ENCODE measurements at regions not wholly inside any gene's neighbourhood (a gene's known extent, or its start where the extent isn't known, plus 50 kb on each side); places are given as distances from the start of the nearest gene placed in this dataset.
A peak's percentile ranks its signal among the peaks of the same experiment; 100 is the strongest.

DNA sequence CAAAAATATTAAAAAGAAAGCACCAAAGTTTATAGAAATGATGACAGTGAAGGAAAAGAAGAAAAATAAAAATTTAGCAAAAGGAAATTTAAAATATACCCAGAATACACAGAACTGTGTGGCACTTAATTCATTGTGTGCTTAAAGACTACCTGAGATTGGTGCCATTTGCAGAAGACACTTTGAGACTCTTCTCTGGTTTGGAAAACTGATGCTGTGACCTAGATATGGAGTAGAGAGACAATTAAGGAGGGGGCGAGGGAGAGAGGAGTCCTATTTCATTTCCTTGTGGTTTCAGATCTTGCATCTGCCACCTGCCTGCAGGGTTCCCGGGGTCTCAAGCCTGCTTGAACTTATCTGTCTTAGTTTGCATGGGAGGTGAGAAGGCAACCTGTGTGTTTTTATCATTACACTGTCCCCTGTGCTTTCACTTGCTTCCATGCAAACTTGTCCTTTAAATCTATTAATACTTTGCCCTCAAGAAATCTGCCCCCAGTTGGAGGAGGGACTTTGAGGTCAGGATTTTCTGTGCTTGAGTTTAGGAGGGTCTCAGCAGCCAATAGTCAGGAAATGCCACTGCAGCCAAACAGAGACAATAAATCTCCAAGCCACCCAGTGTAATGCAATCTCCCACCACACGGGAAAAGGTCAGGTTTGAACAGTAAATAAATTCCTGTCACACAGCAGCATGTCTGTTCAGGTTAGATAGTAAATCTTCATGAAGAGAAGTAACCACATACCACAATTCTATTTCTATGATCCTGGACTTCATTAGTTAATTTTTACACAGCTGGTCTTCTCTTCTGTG, 119.4 kb downstream of the CAND1 start:
- TF ChIP-seq, protein P1, sequence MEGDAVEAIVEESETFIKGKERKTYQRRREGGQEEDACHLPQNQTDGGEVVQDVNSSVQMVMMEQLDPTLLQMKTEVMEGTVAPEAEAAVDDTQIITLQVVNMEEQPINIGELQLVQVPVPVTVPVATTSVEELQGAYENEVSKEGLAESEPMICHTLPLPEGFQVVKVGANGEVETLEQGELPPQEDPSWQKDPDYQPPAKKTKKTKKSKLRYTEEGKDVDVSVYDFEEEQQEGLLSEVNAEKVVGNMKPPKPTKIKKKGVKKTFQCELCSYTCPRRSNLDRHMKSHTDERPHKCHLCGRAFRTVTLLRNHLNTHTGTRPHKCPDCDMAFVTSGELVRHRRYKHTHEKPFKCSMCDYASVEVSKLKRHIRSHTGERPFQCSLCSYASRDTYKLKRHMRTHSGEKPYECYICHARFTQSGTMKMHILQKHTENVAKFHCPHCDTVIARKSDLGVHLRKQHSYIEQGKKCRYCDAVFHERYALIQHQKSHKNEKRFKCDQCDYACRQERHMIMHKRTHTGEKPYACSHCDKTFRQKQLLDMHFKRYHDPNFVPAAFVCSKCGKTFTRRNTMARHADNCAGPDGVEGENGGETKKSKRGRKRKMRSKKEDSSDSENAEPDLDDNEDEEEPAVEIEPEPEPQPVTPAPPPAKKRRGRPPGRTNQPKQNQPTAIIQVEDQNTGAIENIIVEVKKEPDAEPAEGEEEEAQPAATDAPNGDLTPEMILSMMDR (IDR thresholded peaks at IDR 0.05) = peak; percentile 42
- TF ChIP-seq EZH2 (IDR thresholded peaks at IDR 0.05) = no peak
- TF ChIP-seq EZH2phosphoT487 (IDR thresholded peaks at IDR 0.05) = no peak
